ENCODE measurements at regions not wholly inside any gene's neighbourhood (a gene's known extent, or its start where the extent isn't known, plus 50 kb on each side); places are given as distances from the start of the nearest gene placed in this dataset.
"Not testable (repeated sequence)": the region's sequence is repeated elsewhere in the genome, so short reads cannot be mapped to it uniquely, and the experiment has no call there.

DNA sequence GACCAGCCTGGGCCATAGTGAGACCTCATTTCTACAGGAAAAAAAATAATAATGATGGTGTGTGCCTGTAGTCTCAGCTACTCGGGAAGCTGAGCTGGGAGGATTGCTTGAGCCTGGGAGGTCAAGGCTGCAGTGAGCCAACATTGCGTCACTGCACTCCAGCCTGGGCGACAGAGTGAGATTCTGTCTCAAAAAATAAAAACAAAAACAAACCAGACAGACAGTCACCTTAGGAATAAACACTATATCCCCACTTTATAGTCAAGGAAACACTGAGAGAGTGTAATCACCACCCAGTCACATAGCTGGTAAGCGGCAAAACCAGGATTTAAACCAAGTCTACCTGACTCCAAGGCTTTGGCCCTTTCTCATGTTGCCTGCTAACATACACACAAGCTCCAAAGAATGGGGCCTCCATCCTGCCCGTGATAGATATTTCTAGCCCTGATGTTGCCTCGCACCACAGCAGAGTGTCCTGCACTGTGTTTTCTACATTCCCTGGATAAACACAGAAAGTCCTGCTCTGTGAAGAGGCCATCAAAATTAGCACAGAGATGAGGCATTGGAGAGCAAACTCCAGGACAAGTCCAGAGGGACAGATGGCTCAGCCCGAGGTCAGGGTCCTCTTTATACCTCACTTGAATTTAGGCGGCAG lies 66.1 kb upstream of the SMURF2 start:
- no peak for DNase-seq (ENCODE audit: low read depth in 1 of 2, low spot score in 1 of 2)

DNA sequence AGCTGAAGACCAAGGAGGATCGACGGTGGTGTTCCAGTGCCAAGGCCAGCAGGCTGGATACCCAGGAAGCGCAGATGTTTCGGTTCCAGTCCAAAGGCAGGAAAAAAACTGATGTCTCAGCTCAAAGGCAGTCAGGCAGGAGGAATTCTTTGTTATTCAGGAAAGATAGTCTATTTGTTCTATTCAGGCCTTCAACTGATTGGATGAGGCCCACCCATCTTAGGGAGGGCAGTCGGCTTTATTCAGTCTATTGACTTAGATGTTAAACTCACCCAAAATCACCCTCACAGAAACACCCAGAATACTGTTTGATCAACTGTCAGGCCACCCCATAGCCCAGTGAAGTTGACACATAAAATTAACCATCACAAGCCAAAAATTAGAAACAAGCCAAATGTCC lies 63.9 kb upstream of the SMURF2 start:
- not testable (repeated sequence) for DNase-seq (ENCODE audit: low read depth in 1 of 2, low spot score in 1 of 2)

DNA sequence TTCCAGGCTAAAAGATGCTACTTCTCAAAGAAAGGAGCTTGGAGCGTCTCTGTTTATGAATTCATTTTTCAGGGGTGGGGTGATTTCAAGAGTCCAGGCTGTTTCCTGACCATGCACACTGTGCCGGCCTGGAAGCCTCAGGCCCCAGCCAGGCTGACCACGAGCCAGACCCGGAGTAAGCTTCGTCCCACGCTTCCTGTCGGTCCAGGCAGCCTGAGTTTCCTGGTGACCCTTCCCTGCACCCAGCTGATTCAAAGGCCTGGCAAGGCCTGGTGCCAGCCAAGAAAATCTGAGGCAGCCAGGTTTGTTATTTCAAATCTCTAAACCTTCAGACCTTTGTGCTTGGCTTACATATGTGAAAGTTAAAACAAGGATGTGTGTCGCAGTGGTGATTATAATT lies 62.1 kb upstream of the SMURF2 start:
- not testable (repeated sequence) for DNase-seq (ENCODE audit: low read depth in 1 of 2, low spot score in 1 of 2)

DNA sequence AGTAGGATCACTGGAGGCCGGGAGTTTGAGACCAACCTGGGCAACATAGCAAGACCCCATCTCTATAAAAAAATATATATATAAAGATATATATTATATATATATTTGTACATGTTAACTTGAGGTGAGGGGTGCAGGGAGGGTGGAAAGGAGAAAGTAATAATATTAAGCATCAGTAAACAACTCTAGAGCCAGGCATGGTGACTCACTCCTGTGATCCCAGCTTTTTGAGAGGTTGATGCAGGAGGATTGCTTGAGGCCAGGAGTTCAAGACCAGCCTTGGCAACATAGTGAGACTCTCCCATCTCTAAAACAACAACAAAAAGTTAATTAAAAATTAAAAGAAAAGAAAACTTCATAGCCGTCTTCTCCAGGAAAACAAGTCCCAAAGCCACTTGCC lies 61.7 kb upstream of the SMURF2 start:
- DNase-seq (ENCODE audit: low read depth in 1 of 2, low spot score in 1 of 2) = no peak

DNA sequence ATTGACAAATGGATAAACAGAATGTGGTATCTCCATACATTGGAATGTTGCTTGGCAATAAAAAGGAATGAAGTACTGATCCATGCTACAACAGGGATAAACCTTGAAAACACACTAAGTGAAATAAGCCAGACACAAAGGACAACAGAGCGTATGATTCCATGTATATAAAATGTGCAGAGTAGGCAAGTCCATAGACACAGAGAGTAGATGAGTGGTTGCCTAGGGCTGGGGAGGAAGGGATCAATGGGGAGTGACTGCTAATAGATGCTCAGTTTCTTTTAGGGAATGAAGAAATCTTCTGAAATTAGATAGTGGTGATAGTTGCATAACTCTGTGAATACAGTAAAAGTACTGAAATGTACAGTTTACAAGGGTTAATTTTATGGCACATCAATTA lies 59.4 kb upstream of the SMURF2 start:
- not testable (repeated sequence) for DNase-seq (ENCODE audit: low read depth in 1 of 2, low spot score in 1 of 2)

DNA sequence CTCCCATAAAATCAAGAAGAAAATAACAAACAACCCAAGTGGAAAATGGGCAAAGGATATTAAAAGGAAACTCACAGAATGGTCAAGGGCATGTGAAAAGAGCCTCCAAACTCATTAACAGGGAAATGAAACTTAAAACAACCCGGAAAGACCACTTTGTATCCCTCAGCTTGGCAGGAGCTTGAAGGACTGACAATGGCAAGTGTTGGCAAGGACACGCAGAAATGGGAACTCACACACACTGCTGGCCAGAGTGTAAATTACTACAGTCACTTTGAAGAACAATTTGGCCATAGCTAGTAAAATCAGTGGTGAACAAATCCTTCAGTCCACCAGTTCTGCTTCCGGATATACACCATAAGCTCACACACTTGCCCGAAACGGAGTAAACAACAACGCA lies 58.1 kb upstream of the SMURF2 start:
- DNase-seq (ENCODE audit: low read depth in 1 of 2, low spot score in 1 of 2) = not testable (repeated sequence)

DNA sequence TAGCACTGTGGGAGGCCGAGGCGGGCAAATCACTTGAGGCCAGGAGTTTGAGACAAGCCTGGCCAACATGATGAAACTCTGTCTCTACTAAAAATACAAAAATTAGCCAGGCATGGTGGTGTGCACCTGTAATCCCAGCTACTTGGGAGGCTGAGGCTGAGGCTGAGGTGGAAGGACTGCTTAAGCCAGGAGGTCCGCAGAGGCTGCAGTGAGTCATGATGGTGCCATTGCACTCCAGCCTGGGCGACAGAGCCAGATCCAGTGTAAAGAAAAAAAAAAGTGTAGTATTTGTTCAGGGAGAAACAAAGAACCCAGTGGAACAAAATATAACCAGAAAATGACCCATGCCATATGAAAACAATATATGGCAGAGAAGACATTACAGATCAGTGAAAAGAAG lies 57.4 kb upstream of the SMURF2 start:
- DNase-seq (ENCODE audit: low read depth in 1 of 2, low spot score in 1 of 2) = not testable (repeated sequence)

DNA sequence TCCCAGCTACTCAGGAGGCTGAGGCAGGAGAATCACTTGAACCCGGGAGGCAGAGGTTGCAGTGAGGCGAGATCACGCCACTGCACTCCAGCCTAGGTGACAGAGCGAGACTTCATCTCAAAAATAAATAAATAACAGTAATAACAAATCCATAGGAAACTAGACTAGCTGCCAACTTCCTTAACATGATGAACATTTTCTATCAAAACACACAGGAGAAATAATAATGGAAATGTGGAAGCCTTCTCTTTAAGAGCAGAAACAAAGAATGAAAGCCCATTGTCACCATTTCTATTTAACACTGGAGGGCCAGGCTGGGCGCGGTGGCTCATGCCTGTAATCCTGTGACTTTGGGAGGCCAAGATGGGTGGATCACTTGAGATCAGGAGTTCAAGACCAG lies 56.7 kb upstream of the SMURF2 start:
- DNase-seq (ENCODE audit: low read depth in 1 of 2, low spot score in 1 of 2) = not testable (repeated sequence)

DNA sequence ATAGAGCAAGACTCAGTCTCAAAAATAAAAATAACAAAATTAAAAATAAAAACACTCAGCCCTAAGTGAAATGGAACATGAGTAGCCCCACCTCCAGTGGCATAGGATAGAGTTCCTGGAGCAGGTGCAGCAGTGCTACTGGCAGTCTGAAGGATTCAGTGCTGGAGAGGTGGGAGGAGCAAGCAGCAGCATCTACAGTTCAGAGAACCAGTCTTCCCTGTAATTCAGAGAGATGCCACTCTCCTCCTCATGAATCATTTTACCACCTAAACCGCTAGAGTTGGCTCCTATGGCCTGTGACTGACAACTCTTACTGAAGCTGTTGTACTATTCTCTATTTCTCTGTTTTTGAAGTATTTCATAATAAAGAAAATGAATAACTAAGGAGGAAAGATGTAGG lies 56.0 kb upstream of the SMURF2 start:
- DNase-seq (ENCODE audit: low read depth in 1 of 2, low spot score in 1 of 2) = no peak

DNA sequence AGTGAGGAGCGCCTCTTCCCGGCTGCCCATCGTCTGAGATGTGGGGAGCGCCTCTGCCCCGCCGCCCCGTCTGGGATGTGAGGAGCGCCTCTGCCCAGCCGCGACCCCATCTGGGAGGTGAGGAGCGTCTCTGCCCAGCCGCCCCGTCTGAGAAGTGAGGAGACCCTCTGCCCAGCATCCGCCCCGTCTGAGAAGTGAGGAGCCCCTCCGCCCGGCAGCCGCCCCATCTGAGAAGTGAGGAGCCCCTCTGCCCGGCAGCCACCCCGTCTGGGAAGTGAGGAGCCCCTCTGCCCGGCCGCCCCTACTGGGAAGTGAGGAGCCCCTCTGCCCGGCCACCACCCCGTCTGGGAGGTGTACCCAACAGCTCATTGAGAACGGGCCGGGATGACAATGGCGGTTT lies 54.4 kb upstream of the SMURF2 start:
- DNase-seq (ENCODE audit: low read depth in 1 of 2, low spot score in 1 of 2) = not testable (repeated sequence)

DNA sequence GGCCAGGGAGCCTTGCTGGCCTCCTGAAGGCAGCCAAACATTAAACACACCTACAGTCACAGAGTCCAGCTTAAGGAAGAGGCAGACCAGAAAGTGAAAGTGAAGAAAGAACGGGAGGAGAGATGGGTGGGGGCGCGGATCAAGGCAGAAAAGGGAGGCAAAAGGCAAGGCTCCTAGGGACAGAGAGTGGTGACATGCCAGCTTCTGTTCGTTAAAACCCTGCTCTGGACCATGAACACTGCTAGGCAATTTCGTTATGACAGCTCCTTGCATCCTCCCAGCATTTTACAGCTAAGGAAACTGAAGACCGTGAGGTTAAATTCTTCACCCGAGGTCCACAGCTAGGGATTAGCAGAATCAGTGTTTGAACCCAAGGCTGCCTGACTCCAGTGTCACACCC lies 51.7 kb upstream of the SMURF2 start:
- not testable (repeated sequence) for DNase-seq (ENCODE audit: low read depth in 1 of 2, low spot score in 1 of 2)

DNA sequence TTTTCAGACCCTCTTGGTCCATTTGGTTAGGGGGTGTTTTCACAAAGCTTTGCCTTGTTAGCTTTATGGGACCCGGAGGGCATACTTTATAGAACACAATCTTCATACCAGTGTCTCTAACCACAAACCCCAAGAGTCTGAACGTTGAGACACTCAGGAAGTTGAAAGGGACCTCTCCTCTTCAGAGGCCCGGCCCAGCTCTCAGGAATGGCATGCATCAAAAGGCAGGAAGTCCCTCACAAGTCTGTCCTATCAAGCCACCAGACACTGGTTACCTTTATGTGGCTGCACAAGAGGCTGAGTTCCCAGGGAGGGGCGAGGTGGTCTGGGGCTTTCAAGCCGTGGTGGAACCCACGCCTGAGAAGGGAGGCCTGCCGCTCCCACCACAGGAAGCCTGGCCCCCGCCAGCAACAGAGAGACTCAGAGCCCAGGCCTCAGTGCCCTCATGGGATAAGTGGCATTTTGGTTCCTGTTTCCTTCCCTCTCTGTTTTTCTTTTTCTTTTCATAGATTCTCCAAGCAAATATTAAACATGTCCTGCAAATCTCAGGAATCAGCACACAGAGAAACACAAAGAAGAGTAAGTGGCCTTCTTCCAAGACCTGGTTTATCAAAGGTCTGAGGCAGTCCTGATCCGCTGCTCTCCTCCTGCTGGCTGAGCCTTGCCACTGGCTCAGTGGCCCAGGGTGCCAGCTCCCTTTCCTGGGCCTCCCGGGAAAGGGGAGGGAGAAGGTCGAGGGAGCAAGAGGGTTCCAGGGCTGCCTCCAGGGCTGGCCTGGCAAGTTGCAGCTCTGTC lies 50.6 kb upstream of the SMURF2 start:
- not testable (repeated sequence) for DNase-seq (ENCODE audit: low read depth in 1 of 2, low spot score in 1 of 2)

Measured in stimulated activated CD4-positive, alpha-beta T cell treated with anti-CD3 and anti-CD28 coated beads, Interleukin-15, amount 100 ng/mL, for 1 hour (primary cell).